MCF 10A (cell line): ENCODE measurements at regions not wholly inside any gene's neighbourhood (a gene's known extent, or its start where the extent isn't known, plus 50 kb on each side); places are given as distances from the start of the nearest gene placed in this dataset.
"Not testable (repeated sequence)": the region's sequence is repeated elsewhere in the genome, so short reads cannot be mapped to it uniquely, and the experiment has no call there.

Experiments
- BruUV-seq: library from RNA; stranded (reverse); fragments of 400-500 nt; replicated peaks from 2 replicates; lab custom pipeline; 2021; lab: Mats Ljungman, UMichigan
- CTCF ChIA-PET: fragments of 300-600 bp; sonication (Branson Sonifier 250); formaldehyde crosslinking; extraction: SDS; loops from one replicate; lab custom pipeline; 2021; ENCODE audit warnings: antibody characterized with exemption, inconsistent platforms; lab: Yijun Ruan, JAX
- POLR2A ChIA-PET: fragments of 300-600, 350-650 bp; sonication (Branson Sonifier 250); formaldehyde crosslinking; extraction: SDS; loops from one replicate; lab custom pipeline; 2020; ENCODE audit warnings: antibody characterized with exemption, inconsistent platforms; lab: Yijun Ruan, JAX
- DNase-seq: peaks from one replicate; pipeline ENCODE4 v3.0.0-alpha.2; 2018; ENCODE audit not compliant: unreplicated experiment
- H3K27ac Mint-ChIP-seq: one replicate; pipeline ENCODE4 v1.8.0; 2022; ENCODE audit warnings: mild to moderate bottlenecking, low read depth, mixed read lengths; ENCODE audit not compliant: unreplicated experiment
- H3K27me3 Mint-ChIP-seq: one replicate; pipeline ENCODE4 v1.8.0; 2022; ENCODE audit warnings: mixed read lengths; ENCODE audit not compliant: insufficient read depth, unreplicated experiment
- H3K36me3 Mint-ChIP-seq: one replicate; pipeline ENCODE4 v1.8.0; 2022; ENCODE audit warnings: mild to moderate bottlenecking, moderate library complexity, mixed read lengths; ENCODE audit not compliant: insufficient read depth, unreplicated experiment
- H3K4me1 Mint-ChIP-seq: one replicate; pipeline ENCODE4 v1.8.0; 2022; ENCODE audit warnings: mixed read lengths; ENCODE audit not compliant: insufficient read depth, unreplicated experiment
- H3K4me3 Mint-ChIP-seq: one replicate; pipeline ENCODE4 v1.8.0; 2022; ENCODE audit warnings: mild to moderate bottlenecking, moderate library complexity, mixed read lengths; ENCODE audit not compliant: unreplicated experiment
- H3K9me3 Mint-ChIP-seq: one replicate; pipeline ENCODE4 v1.8.0; 2022; ENCODE audit warnings: mixed read lengths; ENCODE audit not compliant: unreplicated experiment
- intact Hi-C: fragments of 100-400 bp; cut with micrococcal nuclease; formaldehyde crosslinking; loops from 2 replicates; pipeline ENCODE4 v1.14.1; 2022
- TF ChIP-seq, protein P1 (sequence below): fragments of 200-600 bp; IDR thresholded peaks from one replicate; pipeline ENCODE4 v1.8.0; 2022; ENCODE audit warnings: antibody characterized with exemption, mild to moderate bottlenecking; ENCODE audit not compliant: unreplicated experiment

DNA sequence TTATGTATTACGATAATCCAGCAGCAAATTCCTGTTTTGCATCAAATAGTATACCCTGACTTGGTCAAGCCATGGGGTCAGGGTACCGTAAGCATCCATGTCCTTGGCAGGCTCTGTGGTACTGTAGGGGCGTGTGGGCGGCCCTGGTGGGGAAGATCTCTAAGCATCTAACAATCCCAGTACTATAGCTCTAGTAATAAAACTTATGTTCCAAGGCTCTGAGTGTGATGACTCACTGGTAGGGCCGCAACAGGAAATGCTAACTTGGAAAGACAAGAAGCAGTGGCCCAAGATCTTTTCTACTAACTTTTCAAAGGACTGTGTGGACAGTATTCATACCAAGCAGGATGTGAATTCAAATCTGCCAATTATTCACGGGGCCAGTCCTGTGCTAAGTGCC is 63.8 kb downstream of the CLEC18A start:
- H3K9me3 Mint-ChIP-seq, POLR2A ChIA-PET, BruUV-seq, DNase-seq, CTCF ChIA-PET, H3K4me3 Mint-ChIP-seq, intact Hi-C loops, H3K27ac Mint-ChIP-seq, H3K27me3 Mint-ChIP-seq, H3K4me1 Mint-ChIP-seq: not testable (repeated sequence)
- H3K36me3 Mint-ChIP-seq: peaks cover 66% of the 10 kb centered on the region

DNA sequence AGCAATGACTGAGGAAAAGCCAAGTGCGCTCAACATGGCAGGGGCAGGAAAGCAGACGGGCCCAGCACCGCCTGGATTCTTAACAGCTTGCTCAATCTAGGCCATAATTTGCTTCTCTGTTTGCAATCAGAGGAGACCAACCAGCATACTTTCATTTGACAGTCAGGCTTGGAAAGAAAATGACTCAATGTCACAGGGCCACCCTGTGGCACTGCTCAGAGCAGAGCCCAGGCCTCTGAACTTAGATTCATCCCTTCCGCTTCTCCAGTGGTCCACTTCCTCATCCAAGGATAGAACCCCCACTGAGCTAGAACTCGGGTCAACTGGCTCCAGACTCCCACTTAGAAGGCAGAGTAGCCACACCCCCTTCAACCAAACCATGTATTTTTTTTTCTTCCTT is 65.6 kb downstream of the CLEC18A start:
- CTCF ChIA-PET, H3K9me3 Mint-ChIP-seq, POLR2A ChIA-PET, H3K4me3 Mint-ChIP-seq, H3K27me3 Mint-ChIP-seq, intact Hi-C loops, H3K4me1 Mint-ChIP-seq, BruUV-seq, DNase-seq, H3K27ac Mint-ChIP-seq: not testable (repeated sequence)
- H3K36me3 Mint-ChIP-seq: peaks cover 74% of the 10 kb centered on the region

DNA sequence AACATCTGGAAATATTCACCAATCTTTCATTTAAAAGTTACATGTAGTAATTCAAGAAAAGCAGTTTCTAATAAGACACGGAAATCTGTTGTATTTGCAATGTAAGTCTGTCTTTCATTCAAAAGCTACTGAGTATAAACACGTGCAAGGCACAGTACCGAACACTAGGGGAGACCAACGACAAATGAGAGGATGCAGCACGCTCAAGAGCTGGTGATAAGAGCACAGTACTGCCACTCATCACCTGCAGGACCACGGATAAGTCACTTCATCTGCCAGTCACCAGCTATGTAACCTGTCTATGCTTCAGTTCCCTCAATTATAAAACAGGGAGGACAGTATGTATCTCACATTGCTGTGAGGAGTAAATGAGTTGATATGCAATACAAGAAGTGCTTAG is 67.1 kb downstream of the CLEC18A start:
- BruUV-seq: no TSS peak
- H3K27ac Mint-ChIP-seq: no peak overlapping the region

DNA sequence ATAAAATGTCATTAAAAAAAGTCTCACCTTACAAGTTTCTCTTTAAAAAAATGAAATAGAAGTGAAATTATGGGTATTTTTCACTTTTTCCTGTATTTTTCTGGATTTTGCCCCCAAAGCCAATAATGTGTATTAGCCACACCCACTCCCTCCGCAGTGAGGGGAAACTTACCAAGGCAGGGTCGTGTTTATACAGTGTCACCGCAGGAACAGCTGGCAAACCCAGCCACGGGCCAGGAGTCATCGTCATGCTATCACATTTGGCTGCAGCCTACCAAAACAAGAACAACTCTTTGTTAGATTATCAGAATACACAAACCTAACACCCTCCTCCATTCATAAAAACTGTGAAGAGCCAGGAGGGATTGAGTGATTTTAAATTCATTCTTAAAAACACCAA is 72.1 kb downstream of the CLEC18A start:
- H3K9me3 Mint-ChIP-seq, intact Hi-C loops, CTCF ChIA-PET, H3K4me3 Mint-ChIP-seq, H3K27ac Mint-ChIP-seq, H3K27me3 Mint-ChIP-seq, H3K4me1 Mint-ChIP-seq, BruUV-seq, DNase-seq, POLR2A ChIA-PET: not testable (repeated sequence)
- peaks cover 84% of the 10 kb centered on the region for H3K36me3 Mint-ChIP-seq

More for the DNA sequence above, 67.1 kb downstream of the CLEC18A start:
- TF ChIP-seq, protein P1, sequence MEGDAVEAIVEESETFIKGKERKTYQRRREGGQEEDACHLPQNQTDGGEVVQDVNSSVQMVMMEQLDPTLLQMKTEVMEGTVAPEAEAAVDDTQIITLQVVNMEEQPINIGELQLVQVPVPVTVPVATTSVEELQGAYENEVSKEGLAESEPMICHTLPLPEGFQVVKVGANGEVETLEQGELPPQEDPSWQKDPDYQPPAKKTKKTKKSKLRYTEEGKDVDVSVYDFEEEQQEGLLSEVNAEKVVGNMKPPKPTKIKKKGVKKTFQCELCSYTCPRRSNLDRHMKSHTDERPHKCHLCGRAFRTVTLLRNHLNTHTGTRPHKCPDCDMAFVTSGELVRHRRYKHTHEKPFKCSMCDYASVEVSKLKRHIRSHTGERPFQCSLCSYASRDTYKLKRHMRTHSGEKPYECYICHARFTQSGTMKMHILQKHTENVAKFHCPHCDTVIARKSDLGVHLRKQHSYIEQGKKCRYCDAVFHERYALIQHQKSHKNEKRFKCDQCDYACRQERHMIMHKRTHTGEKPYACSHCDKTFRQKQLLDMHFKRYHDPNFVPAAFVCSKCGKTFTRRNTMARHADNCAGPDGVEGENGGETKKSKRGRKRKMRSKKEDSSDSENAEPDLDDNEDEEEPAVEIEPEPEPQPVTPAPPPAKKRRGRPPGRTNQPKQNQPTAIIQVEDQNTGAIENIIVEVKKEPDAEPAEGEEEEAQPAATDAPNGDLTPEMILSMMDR: no peak
- DNase-seq: peak; percentile 6
- Mint-ChIP-seq H3K9me3 (no peaks in the 10 kb centered on the region), H3K4me1 (no peaks in the 10 kb centered on the region), H3K36me3 (peaks cover 72% of the 10 kb centered on the region), H3K4me3 (no peak overlapping the region), H3K27me3 (no peaks in the 10 kb centered on the region)
- ChIA-PET CTCF (no interaction called here), POLR2A (no interaction called here)
- intact Hi-C loops: no loop called here

DNA sequence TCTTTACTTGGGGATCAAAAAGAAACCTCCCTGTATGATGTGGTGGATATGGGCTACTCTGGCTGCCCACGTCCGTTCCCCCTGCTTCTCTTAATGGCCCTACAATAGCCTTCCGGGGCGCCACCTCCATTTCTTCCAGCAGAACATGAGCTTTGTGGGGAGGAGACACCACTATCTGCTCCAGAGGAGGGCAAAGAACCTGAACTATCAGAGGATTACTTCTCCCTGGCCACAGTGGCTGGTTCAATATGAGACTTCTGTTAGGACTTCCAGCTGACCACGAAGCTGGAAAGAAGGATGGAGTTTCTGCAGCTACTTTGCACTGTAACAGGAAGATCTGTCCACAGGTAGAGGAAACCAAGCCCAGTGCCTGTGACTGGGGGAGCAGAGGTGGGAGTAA is 72.8 kb downstream of the CLEC18A start:
- H3K9me3 Mint-ChIP-seq, CTCF ChIA-PET, BruUV-seq, POLR2A ChIA-PET, H3K27me3 Mint-ChIP-seq, DNase-seq, H3K4me1 Mint-ChIP-seq, H3K27ac Mint-ChIP-seq, intact Hi-C loops, H3K4me3 Mint-ChIP-seq: not testable (repeated sequence)
- H3K36me3 Mint-ChIP-seq: peaks cover 84% of the 10 kb centered on the region

DNA sequence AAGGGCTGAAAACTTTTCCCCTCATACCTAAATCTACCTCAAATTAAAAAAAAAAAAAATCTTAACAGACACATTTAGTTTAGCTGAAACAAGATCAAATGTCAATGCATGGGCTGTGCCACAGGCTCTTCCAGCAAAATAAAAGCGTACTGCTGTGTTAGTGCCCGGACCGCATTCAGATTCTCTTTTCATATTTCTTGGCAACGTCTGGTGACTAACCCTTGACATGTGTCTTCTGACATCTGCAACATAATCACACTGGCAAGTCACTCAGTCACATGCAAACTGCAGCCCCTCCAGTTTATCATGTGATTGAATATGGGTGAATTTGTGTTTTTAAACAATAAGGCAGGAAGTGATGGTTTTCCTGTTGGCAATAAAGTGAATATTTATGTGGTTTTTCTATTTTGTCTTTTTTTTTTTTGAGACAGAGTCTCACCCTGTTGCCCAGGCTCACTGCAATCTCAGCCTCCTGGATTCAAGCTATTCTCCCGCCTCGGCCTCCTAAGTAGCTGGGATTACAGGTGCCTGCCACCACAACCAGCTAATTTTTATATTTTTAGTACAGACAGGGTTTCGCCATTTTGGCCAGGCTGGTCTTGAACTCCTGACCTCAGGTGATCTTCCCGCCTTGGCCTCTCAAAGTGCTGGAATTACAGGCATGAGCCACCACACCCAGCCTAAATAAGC is 75.2 kb downstream of the CLEC18A start:
- POLR2A ChIA-PET: not testable (repeated sequence)

DNA sequence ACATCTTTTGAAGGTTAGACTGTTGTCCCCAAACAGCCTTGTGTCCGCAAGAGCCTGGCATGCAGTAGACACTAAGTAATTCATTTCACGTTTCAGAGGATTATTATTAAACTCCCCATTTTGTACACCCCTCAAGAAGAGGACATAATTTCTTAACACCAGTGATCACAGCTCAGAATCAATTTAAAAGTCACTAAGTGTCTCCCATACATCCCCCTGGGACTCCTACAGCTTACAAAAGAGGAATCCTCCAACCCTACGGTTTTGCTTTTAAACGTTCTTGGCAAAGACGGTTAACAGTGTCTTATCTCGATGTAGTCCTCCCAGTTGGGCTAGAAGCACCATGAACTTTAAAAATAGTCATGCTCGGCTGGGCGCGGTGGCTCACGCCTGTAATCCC is 81.2 kb upstream of the PDPR start:
- POLR2A ChIA-PET, CTCF ChIA-PET, H3K27me3 Mint-ChIP-seq, BruUV-seq, H3K27ac Mint-ChIP-seq, DNase-seq, H3K9me3 Mint-ChIP-seq, H3K4me1 Mint-ChIP-seq, intact Hi-C loops, H3K4me3 Mint-ChIP-seq: not testable (repeated sequence)
- peaks cover 48% of the 10 kb centered on the region for H3K36me3 Mint-ChIP-seq

More for the DNA sequence above, 75.2 kb downstream of the CLEC18A start:
- H3K36me3 Mint-ChIP-seq: peaks cover 76% of the 10 kb centered on the region
- CTCF ChIA-PET: interaction anchor here (0.6 kb wide), 1 partner anchor 250 kb away, joined by 3 read pairs; no protein-coding TSS in a partner anchor
- H3K4me1 Mint-ChIP-seq, H3K9me3 Mint-ChIP-seq, H3K4me3 Mint-ChIP-seq, intact Hi-C loops, H3K27ac Mint-ChIP-seq, H3K27me3 Mint-ChIP-seq, DNase-seq, BruUV-seq: not testable (repeated sequence)

DNA sequence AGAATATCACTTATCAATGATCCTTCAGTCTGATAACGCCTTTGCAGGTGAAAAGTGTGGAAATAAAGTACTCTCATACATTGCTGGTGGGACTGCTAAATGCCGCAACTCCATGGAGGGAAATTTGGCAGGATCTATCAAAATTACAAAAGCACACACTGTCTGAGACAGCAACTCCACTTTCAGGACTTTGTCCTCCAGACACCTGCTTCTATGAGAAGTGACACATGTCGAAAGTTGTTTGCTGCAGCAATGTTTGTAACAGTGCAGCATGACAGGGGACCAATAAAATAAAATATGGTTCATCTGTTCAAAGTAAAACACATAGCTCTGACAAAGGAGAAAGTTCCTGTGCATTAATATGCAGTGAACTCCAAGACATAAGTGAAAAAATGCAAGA is 76.2 kb upstream of the PDPR start:
- peaks cover 42% of the 10 kb centered on the region for H3K36me3 Mint-ChIP-seq
- H3K9me3 Mint-ChIP-seq, POLR2A ChIA-PET, H3K4me3 Mint-ChIP-seq, H3K4me1 Mint-ChIP-seq, intact Hi-C loops, DNase-seq, H3K27me3 Mint-ChIP-seq, H3K27ac Mint-ChIP-seq, CTCF ChIA-PET, BruUV-seq: not testable (repeated sequence)

DNA sequence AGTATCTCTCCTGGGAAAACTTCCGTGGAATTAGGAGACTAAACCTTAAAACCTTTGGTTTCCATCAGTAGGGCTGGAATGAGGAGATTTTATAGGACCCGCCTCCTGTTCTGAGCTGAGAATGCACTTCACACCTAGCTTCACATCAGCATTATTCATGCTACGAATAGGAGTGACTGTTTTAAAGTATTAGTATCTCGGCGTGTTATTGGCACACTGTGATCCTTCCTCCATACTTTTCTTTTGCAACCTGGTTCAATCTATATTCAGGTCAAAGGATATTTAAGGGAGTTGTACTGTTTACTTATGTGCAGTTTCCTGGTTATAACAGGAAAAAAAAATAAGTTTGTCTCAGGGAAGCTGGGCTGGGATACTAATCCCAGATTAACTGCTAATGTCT is 73.6 kb upstream of the PDPR start:
- H3K4me3 Mint-ChIP-seq, DNase-seq, POLR2A ChIA-PET, BruUV-seq, H3K4me1 Mint-ChIP-seq, H3K9me3 Mint-ChIP-seq, intact Hi-C loops, H3K27ac Mint-ChIP-seq, H3K27me3 Mint-ChIP-seq, CTCF ChIA-PET: not testable (repeated sequence)
- H3K36me3 Mint-ChIP-seq: peaks cover 32% of the 10 kb centered on the region
